ENCODE measurements at regions not wholly inside any gene's neighbourhood (a gene's known extent, or its start where the extent isn't known, plus 50 kb on each side); places are given as distances from the start of the nearest gene placed in this dataset.

GRCh38 chr6:85395746-85396145 is 54.1 kb upstream of the NT5E start:
- TF ChIP-seq EZH2 (IDR thresholded peaks at IDR 0.05) (no peak), POLR2AphosphoS5 (IDR thresholded peaks at IDR 0.05; ENCODE audit: borderline replicate concordance, low read depth, low read length) (no peak), FOXP2 (optimal IDR thresholded peaks at IDR 0.05; ENCODE audit: control extremely low read depth, extremely low read length, insufficient read depth) (no peak)
